HL-60 (cell line): ENCODE measurements at regions not wholly inside any gene's neighbourhood (a gene's known extent, or its start where the extent isn't known, plus 50 kb on each side); places are given as distances from the start of the nearest gene placed in this dataset.

Source experiments
- DNase-seq, 2 experiments: peaks; one replicate each; pipeline ENCODE4 v3.0.0-alpha.2; 2010 to 2020; ENCODE audit warnings: low read depth in 1 of 2, low spot score in 1 of 2
- H3K27ac ChIP-seq: fragments of 250-450 bp; sonication (Bioruptor Pico); replicated peaks from 2 replicates; pipeline ENCODE4 v1.5.1; 2020; ENCODE audit warnings: mild to moderate bottlenecking, moderate library complexity
- H3K27me3 ChIP-seq: fragments of 250-450 bp; sonication (Bioruptor Pico); 2 replicates; pipeline ENCODE4 v1.5.1; 2021; ENCODE audit warnings: mild to moderate bottlenecking, moderate library complexity; ENCODE audit not compliant: insufficient read depth, poor library complexity, severe bottlenecking
- H3K4me3 ChIP-seq: replicated peaks from 2 replicates; pipeline ENCODE4 v1.5.1; 2011; ENCODE audit warnings: mild to moderate bottlenecking, control low read depth, low read length; ENCODE audit not compliant: insufficient read depth
- CTCF ChIP-seq: IDR thresholded peaks from one replicate; pipeline ENCODE4 v1.5.1; 2011; ENCODE audit warnings: low read length, control low read depth, inconsistent platforms; ENCODE audit not compliant: insufficient read depth
- GABPA ChIP-seq: IDR thresholded peaks from 2 replicates; pipeline ENCODE4 v1.6.1; 2012; ENCODE audit warnings: low read depth
- POLR2AphosphoS5 ChIP-seq: IDR thresholded peaks from 2 replicates; pipeline ENCODE4 v1.6.1; 2012; ENCODE audit warnings: low read depth
- REST ChIP-seq: IDR thresholded peaks from 2 replicates; pipeline ENCODE4 v1.6.1; 2012; ENCODE audit warnings: low read depth; ENCODE audit not compliant: insufficient replicate concordance
- SPI1 ChIP-seq: IDR thresholded peaks from 2 replicates; pipeline ENCODE4 v1.6.1; 2012; ENCODE audit warnings: low read depth, mild to moderate bottlenecking, borderline replicate concordance

- no peak overlapping the region for H3K27ac ChIP-seq
- TF ChIP-seq POLR2AphosphoS5 (no peak), CTCF (no peak), GABPA (no peak), REST (no peak), SPI1 (no peak)
- no peaks in the 10 kb centered on the region for H3K27me3 ChIP-seq
- no peak overlapping the region for H3K4me3 ChIP-seq
- no peak for DNase-seq
Measured at GRCh38 chr17:79425686-79426085, 185.2 kb downstream of the RBFOX3 start.

DNA sequence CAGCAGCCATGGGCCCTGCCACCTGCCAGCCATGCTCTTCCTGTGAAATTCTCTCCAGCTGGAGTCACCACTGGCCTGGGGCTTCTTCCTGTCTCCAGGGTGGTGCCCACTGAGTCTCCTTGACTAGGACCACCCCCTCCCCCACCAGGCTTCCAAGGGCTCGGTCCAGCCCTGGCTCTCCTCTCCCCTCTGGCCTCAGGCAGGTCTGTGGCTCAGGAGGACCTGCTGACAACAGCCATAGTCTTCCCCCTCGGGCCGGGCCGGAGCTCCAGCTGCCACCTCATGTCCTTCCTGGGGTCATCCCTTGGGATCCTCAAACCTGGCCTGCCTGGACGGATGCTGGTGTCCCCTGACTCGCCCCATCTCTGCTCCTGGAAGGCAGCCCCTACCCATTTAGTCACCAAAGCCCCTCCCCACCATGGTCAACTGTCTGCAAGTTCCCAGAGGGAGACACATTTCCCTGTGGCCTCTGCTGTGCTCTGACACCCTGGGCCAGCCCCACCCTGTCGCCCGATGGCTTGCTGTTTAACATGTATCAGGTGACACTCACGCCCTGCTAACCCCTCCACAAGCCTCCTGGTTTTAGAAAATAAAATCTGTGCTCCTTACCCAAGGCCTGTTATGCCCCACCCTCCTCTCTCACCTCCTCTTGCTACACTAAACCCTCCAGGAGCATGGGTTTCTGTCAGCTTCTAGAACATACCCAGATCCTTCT is 186.2 kb downstream of the RBFOX3 start:
- DNase-seq, result no peak
- no peaks in the 10 kb centered on the region for H3K27me3 ChIP-seq
- TF ChIP-seq SPI1 (no peak), REST (no peak), POLR2AphosphoS5 (no peak), CTCF (no peak), GABPA (no peak)
- H3K4me3 ChIP-seq, result no peak overlapping the region
- H3K27ac ChIP-seq, result no peak overlapping the region

DNA sequence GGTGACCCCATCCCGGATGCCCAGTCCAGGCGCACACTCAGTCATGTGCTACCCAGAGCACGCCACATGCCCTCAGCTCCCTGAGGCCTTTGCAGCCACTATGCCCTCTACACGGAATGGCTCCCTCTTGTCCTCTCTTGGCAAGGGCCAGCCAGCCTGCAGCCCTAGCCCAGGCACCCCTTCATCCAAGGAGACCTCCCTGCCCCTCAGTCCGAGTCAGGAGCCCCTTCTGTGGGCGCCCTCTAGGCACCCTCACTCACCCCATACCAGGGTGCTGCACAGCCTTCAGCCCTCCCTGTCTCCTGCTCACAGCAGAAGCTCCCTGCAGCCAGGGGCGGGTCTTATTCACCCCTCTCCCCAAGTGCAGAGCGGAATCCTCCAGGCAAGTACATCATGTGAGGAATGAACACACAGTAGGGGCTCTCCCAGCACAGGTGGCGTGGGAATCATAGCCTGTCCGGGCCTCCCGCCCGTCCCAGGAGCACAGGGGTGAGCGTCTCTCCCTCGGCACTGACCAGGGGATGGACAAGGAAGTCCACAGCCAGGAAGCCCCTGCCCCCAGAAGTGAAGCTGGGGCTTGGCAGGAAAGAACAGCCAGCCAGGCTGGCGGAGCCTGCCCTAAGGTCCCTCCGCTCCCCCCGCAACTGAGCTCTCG is 186.9 kb downstream of the RBFOX3 start:
- TF ChIP-seq GABPA (no peak), CTCF (no peak), REST (no peak), POLR2AphosphoS5 (no peak), SPI1 (no peak)
- Histone ChIP-seq H3K4me3 (no peak overlapping the region), H3K27ac (no peak overlapping the region), H3K27me3 (no peaks in the 10 kb centered on the region)
- no peak for DNase-seq
